Skin epidermis (tissue), 12 donors: ENCODE measurements at regions not wholly inside any gene's neighbourhood (a gene's known extent, or its start where the extent isn't known, plus 50 kb on each side); places are given as distances from the start of the nearest gene placed in this dataset.
"Not testable (repeated sequence)": the region's sequence is repeated elsewhere in the genome, so short reads cannot be mapped to it uniquely, and the experiment has no call there.

ENCODE experiments used
- H3K27ac ChIP-seq, 21 experiments: fragments of 200-600 bp; sonication (generic) in 11 of 21; one replicate each; pipeline ENCODE4 v1.5.0; 2020; ENCODE audit warnings: mild to moderate bottlenecking in 3 of 21, inconsistent platforms in 2 of 21, moderate library complexity in 2 of 21
- H3K4me3 ChIP-seq, 7 experiments: fragments of 200-600 bp; sonication (generic) in 2 of 7; one replicate each; pipeline ENCODE4 v1.5.0; 2020; ENCODE audit warnings: inconsistent platforms in 2 of 7, mild to moderate bottlenecking in 2 of 7, moderate library complexity in 1 of 7

DNA sequence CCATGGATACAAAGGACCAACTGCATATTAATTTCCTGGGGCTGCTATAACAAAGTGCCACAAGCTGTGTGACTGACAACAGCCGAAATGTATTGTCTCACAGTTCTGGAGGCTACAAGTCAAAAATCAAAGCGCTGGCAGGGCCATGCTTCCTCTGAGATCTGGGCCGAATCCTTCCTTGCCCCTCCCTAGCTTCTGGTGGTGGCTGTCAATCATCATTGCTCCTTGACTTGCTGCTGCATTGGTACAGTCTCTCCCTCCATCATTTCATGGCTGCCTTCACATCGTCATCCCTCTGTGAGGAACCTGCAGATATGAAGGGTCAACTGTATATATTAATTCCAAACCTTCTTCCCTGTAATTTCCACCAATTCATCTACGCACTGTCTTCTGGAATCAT is 118.3 kb downstream of the EXOC5 start:
- Histone ChIP-seq H3K27ac (no peak overlapping the region), H3K4me3 (no peak overlapping the region)

DNA sequence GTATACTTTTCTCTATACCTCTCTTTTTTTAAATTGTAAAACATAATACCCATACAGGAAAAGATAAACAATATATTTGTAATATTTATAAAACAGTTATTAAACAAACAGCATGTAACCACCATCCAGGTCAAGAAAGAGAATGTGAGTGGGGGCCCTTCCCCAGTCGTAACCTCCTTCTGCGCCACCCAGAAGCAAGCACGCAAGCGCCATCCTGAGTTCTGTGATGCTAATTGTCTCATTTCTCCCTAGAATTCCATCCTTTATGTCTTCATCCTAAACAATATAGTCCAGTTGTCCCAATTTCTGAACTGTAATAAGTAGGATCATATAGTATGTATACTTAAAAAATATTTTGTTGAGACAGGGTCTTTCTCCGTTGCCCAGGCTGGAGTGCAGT is 129.5 kb downstream of the EXOC5 start:
- Histone ChIP-seq H3K27ac (no peak overlapping the region), H3K4me3 (no peak overlapping the region)

DNA sequence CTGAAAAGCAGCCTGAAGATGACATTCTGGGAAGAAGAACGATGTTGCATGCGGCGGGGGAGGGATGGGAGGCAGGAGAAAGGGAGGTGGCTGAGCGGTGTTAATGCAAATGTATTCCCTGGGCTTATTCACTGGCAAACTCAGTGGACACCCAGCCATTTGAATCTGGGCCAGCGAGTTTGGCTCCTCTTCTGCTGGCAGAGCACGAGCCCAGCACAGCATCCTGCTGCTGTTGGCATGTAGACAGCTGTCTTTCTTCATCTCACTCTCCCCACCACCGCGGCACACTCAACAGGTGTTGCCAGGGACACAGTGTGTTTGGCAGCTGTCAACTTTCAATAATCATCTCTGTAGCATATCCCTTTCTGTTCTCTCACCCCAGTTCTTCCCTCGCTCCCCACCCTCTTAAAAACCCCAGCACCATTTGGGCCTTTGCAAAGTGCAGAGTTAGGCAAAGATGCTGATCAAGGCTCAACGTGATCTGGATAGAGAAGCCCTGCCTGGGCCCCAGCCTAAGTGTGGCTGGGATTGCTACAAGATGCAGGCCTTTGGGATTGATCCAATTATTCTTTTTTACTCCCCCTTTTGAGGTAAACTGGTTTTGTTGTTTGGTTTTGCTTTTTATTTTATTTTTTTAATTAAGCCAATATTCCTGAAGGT is 131.9 kb downstream of the EXOC5 start:
- Histone ChIP-seq H3K27ac (no peak overlapping the region), H3K4me3 (no peak overlapping the region)

DNA sequence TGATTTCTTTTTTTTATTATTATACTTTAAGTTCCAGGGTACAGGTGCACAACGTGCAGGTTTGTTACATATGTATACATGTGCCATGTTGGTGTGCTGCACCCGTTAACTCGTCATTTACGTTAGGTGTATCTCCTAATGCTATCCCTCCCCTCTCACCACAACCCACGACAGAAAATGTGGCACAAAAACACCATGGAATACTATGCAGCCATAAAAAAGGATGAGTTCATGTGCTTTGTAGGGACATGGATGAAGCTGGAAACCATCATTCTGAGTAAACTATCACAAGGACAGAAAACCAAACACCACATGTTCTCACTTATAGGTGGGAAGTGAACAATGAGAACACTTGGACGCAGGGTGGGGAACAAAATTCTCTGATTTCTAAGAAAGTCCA is 140.9 kb downstream of the EXOC5 start:
- H3K27ac ChIP-seq, H3K4me3 ChIP-seq: not testable (repeated sequence)

DNA sequence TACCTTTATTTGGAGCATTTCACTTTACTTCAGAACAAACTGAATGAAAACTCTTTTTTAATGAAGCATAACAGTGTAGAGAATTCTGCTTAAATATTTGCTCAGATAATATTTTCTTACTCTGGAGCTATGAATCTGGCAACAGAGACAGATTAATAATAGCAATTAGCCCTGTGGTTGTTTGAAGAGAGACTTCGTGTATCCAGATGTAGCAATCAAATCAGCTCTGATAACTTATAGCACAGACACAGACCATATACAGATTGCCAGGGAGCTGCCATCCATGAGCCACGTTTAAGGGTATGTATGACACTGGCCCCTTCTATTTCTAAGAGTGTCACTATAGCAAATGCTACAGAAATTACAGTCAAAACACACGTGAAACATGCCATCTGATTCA is 146.6 kb downstream of the EXOC5 start:
- Histone ChIP-seq H3K4me3 (no peak overlapping the region), H3K27ac (no peak overlapping the region)

DNA sequence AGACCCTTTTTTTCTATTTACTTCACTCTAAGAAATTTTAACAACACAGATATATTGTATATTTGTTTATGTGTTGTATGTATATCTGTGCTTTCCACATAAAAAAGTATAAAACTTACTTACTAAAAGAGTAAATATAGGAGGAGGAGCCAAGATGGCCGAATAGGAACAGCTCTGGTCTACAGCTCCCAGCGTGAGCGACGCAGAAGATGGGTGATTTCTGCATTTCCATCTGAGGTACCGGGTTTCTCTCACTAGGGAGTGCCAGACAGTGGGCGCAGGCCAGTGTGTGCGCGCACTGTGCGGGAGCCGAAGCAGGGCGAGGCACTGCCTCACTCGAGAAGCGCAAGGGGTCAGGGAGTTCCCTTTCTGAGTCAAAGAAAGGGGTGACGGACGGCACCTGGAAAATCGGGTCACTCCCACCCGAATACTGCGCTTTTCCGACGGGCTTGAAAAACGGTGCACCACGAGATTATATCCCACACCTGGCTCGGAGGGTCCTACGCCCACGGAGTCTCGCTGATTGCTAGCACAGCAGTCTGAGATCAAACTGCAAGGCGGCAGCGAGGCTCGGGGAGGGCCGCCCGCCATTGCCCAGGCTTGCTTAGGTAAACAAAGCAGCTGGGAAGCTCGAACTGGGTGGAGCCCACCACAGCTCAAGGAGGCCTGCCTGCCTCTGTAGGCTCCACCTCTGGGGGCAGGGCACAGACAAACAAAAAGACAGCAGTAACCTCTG is 156.5 kb downstream of the EXOC5 start:
- H3K4me3 ChIP-seq, H3K27ac ChIP-seq: not testable (repeated sequence)

DNA sequence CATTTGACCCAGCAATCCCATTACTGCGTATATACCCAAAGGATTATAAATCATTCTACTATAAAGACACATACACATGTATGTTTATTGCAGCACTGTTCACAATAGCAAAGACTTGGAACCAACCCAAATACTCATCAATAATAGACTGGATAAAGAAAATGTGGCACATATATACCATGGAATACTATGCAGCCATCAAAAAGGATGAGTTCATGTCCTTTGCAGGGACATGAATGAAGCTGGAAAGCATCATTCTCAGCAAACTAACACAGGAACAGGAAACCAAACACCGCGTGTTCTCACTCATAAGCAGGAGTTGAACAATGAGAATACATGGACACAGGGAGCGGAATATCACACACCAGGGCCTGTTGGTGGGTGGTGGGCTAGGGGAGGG is 158.3 kb downstream of the EXOC5 start:
- H3K27ac ChIP-seq, H3K4me3 ChIP-seq: not testable (repeated sequence)

DNA sequence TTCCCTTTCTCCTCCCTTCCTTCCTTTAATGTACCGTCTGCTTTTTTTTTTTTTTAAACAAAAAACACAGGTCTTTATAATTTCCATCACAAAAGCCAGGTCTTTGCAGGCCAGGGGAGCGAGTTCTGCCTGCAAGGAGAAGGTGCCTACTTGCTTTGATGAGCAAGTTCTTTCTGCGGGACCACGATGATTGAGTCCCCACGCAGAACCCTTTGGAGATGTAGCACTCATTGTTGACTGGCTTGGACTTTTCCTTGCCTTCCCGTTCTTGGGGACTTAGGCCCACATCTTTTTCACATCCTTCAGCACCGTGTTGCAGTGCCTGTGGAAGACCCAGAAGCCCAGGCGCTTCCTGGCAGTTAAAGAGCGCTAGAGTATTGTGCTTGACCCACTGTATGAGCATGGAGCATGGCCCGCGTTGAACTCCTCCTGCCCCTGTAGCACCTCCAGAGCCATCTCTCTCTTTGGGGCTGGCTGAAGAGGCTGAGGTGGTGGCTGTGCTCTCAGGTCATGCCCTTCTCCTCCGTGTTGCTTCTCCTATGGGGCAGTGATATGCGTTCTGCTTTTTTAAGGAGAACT is 177.6 kb downstream of the EXOC5 start:
- no peak overlapping the region for H3K27ac ChIP-seq

DNA sequence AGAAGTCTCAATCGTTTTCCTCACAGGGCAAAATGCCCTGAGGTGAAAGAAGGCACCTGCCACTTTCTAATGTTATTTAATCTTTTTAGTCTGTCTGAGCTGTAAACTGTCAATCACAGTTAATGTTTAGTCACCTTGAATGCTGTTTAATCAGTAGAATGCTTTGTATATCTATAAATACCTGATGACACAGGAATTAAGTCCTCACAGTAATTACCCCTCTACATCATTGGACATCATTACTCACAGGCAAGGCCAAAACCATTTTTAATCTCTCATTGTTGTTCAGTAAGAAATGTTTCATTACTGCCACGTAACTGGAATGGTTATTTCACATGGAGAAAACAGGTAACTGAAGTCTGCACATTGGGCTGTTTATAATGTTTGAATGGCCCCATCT is 178.8 kb downstream of the EXOC5 start:
- Histone ChIP-seq H3K4me3 (no peak overlapping the region), H3K27ac (no peak overlapping the region)

More for the DNA sequence above, 177.6 kb downstream of the EXOC5 start:
- H3K4me3 ChIP-seq = no peak overlapping the region

DNA sequence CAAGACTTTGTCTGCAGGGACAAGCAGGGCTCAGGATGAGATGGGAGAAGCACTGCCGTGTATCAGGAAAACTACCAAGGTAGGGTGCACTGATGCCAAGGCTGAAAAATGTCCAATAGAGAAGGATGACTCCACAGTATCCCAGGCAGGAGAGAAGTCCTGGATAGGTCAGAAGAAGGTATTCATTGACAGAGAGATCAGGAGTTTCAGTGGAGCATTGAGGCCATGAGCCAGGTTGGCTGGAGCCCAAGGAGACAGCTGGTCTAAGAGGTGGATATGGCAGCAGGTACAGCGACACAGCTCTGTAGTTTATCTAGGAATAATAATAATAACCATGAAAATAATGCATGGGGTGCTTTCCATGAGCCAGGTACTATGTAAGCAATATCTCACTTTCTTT is 180.9 kb downstream of the EXOC5 start:
- no peak overlapping the region for H3K4me3 ChIP-seq
- no peak overlapping the region for H3K27ac ChIP-seq

DNA sequence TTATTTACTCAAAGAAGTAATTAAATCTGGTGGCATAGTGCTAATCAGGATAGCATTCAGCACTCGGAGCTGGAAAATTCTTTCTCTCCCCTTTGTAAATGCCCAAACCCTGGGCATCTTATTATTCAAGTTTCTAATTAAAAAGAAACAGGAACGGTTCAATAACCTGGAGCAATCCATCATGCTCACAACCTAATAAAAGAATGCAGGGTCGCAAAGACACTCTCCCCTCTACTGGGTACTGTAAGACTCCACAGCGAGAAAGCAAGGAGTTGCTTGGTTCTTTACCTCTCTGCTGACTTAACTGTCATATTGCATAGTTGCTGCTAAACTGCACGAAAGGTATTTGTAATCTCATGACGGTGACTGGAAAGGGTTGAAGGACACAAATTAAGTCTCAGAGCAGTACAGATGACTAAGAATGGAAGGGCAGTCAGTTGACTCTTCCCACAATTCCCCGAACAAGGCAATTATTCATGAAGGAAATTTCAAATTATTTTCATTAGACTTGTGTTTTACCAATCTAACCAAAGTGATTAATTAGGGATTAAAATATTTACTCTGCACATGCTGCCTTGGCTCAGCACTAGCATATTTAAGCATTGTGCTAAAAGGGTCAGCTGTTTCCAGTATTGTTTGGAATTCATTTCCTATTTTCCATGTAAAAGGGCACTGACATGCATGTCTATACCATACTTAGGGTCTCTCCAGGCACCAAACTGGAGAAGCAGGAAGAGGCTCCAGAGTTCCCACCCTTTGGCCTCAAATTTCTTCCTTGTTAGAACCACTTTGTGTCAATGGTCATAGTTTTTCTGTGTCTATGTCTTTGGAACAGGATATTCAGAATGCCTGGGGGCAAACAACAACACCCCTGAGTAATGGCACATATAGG is 182.2 kb downstream of the EXOC5 start:
- H3K4me3 ChIP-seq = no peak overlapping the region
- H3K27ac ChIP-seq = no peak overlapping the region

DNA sequence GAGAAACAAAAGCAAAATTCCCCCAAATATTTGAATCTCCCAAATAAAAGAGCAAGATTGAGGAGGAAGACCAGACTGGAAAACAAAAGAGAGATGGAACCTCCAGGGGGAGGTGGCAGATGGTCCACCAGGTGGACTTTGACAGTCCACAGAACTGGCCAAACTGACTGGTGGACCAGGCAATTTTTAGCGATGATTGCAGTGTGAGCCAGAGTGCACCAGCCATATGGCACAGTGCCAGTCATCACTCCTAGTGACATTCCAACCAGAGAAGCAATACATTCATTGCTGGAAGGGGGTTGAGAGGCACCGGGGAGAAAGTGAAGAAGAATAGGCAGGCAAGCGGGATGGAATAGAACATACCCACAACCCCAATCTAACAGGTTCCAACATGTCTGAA is 182.9 kb downstream of the EXOC5 start:
- Histone ChIP-seq H3K27ac (no peak overlapping the region), H3K4me3 (no peak overlapping the region)

DNA sequence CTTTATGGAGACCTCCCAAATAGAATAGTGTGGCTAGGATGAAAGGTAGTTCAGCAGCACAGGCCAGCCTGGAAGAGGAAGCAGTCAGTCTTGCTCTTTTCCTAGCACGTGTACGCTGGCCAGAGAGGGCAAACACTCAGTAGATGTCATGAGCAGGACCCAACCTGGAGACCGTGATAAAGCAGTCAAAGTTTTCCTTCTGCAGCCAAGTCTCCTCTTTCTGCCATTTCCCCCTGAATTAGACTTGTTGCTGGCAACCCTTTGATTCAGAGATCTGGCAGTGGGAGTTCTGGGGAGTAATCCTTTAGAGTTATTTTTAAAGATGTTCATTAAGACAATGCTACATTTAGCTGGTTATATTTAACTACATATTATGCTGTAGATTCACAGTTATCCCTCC is 183.7 kb downstream of the EXOC5 start:
- H3K4me3 ChIP-seq = no peak overlapping the region
- no peak overlapping the region for H3K27ac ChIP-seq

DNA sequence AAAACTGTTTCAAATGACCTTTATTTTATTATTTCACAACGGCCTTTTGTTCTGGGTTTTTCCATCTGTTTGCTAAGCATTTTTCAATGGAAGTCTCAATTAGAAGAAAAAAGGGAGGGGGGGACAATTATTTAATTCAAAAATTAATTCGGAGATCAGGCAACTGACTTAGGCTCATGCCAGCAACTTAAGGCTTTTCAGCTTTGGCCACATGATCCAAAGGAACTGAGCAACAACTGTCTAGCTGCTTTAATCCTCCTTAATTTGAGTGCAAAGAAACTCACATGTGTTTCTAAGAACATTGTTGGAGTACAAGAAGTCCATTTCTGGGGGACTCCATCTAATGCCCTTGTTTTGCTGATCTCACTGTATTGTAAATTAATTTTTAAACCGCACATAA is 188.0 kb downstream of the EXOC5 start:
- no peak overlapping the region for H3K27ac ChIP-seq
- H3K4me3 ChIP-seq = no peak overlapping the region

DNA sequence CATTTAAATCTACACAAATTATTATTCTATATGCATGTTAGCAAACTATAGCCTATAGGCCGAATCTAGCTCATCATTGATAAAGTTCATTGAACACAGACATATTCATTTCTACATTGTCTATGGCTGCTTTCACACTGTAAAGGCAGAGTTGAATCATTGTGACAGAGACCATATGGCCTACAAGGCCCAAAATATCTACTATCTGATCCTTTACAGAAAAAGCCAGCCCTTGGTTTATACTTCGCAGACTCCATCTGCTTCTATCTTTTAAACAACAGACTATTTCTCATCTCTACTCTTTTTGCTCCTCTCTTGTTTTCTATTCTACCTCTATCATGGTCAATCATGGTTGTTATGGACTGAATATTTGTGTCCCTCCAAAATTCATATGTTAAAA is 190.7 kb downstream of the EXOC5 start:
- H3K27ac ChIP-seq = no peak overlapping the region
- no peak overlapping the region for H3K4me3 ChIP-seq

DNA sequence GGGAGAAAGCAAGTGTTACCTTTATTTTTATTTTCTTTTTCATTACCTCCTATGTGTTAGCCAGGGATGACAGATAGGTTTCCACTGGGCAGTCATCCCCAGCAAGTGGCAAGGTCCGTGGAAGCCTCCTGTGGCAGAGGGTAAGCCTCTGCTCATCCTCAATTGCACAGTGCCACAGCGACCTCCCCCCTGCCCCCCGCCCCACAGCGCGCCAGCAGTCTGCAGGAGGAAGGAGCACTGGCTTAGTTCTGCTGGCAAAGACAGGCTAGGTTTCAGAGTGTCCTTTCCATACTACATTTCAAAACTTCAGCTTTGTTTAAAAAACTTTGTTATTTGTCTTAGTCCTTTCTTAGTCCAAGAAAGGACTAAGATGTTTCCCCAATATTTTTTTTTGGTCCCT is 194.7 kb downstream of the EXOC5 start:
- no peak overlapping the region for H3K4me3 ChIP-seq

DNA sequence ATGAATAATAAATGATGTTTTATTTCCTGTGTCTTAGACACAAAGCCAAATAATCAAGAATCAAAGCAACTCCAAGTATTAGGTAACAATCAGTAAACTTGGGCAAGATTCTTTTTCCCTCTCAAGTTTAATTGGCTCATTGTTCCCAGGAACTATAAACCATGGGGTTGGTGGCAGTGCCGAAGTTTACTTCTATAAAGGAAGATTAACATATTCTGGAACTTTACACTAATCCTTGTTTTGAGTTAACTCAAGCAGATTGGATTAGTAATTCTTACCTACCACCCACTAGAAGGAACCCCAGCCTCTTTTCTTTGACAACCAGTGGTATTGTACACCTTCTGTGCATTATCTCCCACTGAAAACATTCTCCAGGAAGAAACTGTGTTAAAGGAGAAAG is 197.1 kb downstream of the EXOC5 start:
- Histone ChIP-seq H3K4me3 (no peak overlapping the region), H3K27ac (no peak overlapping the region)

More for the DNA sequence above, 194.7 kb downstream of the EXOC5 start:
- no peak overlapping the region for H3K27ac ChIP-seq

DNA sequence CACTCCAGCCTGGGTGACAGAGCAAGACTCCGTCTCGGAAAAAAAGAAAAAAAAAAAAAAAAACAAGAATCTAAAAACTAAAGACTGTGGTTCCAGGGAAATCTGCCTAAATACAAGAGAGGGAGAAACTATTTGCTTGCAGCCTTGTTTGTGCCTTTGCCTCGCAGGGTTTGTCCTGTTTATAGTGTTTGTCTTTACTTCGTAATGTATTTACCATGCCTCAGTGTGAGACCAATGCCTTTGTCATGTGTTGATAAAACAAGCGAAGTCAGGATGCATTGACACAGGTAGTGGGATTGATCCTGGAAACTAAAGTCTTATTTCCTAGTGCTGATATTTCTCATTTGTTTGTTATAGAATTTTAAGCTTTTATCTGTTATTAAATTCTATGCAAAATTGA is 199.0 kb downstream of the EXOC5 start:
- no peak overlapping the region for H3K4me3 ChIP-seq
- H3K27ac ChIP-seq = no peak overlapping the region

DNA sequence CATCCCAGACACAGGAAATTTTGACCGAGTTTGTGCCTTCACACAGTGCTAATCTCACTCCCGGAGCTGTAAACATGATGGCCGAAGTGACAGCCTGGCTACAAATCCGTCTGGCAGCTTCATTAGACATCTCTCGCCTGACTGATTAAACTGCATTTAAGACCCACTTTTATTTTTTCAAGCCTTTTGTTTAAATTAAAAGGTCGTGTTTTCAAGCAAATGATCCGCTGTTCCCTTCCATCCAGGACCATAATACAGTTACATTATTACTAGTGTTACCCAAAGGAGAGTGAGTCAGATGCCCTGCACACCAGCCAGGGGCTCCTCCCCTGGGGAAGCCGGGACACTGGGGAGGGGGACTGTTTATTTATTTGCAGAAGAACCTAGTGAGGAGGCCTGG is 200.2 kb downstream of the EXOC5 start:
- H3K27ac ChIP-seq = no peak overlapping the region
- H3K4me3 ChIP-seq = no peak overlapping the region

DNA sequence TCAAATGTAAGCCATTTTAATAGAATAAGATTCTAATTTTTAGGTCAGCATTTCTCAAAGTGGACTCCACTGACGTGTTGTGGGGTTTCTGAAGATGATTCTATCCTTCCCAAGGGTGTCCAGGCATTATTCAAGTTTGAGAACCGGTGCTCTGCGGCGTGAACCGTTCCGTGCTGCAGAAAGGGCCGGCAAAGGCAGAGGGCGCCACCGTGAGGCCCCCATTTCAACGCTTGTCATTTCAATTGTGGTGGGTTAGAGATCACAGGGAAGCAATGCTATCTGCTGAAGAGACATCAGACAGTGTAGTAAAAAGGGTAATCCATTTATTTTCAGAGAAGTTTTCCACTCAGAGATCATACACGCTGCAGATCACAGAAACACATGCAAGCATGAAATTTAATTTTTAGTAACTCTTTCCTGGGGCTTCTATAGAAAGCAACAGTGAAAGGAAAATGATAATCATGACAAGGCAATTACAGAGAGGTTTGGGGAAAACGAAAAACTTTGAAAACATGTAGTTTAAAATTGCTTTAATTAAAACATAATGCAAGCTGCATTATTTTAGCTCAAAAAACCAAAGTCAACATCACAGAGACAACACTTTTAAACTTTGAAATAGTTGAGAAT is 201.7 kb downstream of the EXOC5 start:
- Histone ChIP-seq H3K4me3 (no peak overlapping the region), H3K27ac (no peak overlapping the region)
